NCI-H526 (cell line): ENCODE measurements at regions not wholly inside any gene's neighbourhood (a gene's known extent, or its start where the extent isn't known, plus 50 kb on each side); places are given as distances from the start of the nearest gene placed in this dataset.
A peak's percentile ranks its signal among the peaks of the same experiment; 100 is the strongest.
"Not testable (repeated sequence)": the region's sequence is repeated elsewhere in the genome, so short reads cannot be mapped to it uniquely, and the experiment has no call there.

ENCODE experiments used
- DNase-seq, 2 experiments: peaks; one replicate each; lab custom pipeline; 2025; lab: John Stamatoyannopoulos, UW

GRCh38 chr6:169378620-169379381, 125.2 kb upstream of the THBS2 start:
- no peak for DNase-seq

GRCh38 chr6:169376458-169376857, 122.8 kb upstream of the THBS2 start:
- no peak for DNase-seq

GRCh38 chr6:169372589-169372988, 118.9 kb upstream of the THBS2 start:
- DNase-seq = no peak

GRCh38 chr6:169371344-169372127, 117.9 kb upstream of the THBS2 start:
- DNase-seq = peak in 1 of 2 experiments; percentile 36

GRCh38 chr6:169370666-169371343, 117.2 kb upstream of the THBS2 start:
- DNase-seq = no peak

- peak in 1 of 2 experiments; percentile 15 for DNase-seq
Measured at GRCh38 chr6:169370054-169370453, 116.4 kb upstream of the THBS2 start.

GRCh38 chr6:169368200-169368599, 114.6 kb upstream of the THBS2 start:
- DNase-seq = no peak

GRCh38 chr6:169367507-169367906, 113.9 kb upstream of the THBS2 start:
- DNase-seq = no peak

- no peak for DNase-seq
Measured at GRCh38 chr6:169366258-169366901, 112.7 kb upstream of the THBS2 start.

GRCh38 chr6:169365567-169366257, 112.1 kb upstream of the THBS2 start:
- peak in 1 of 2 experiments; percentile 43 for DNase-seq

- DNase-seq = no peak
Measured at GRCh38 chr6:169363590-169363989, 109.9 kb upstream of the THBS2 start.

GRCh38 chr6:169362501-169363121, 109.0 kb upstream of the THBS2 start:
- DNase-seq = no peak

GRCh38 chr6:169355001-169355400, 101.4 kb upstream of the THBS2 start:
- not testable (repeated sequence) for DNase-seq

GRCh38 chr6:169345146-169345545, 91.5 kb upstream of the THBS2 start:
- DNase-seq = no peak

GRCh38 chr6:169344750-169345065, 91.1 kb upstream of the THBS2 start:
- DNase-seq = no peak

- no peak for DNase-seq
Measured at GRCh38 chr6:169343886-169344749, 90.5 kb upstream of the THBS2 start.

- no peak for DNase-seq
Measured at GRCh38 chr6:169342710-169343109, 89.1 kb upstream of the THBS2 start.

- no peak for DNase-seq
Measured at GRCh38 chr6:169341706-169342105, 88.1 kb upstream of the THBS2 start.

- no peak for DNase-seq
Measured at GRCh38 chr6:169341065-169341464, 87.4 kb upstream of the THBS2 start.

GRCh38 chr6:169340395-169340794, 86.7 kb upstream of the THBS2 start:
- no peak for DNase-seq
